SH-SY5Y (cell line): ENCODE measurements at regions not wholly inside any gene's neighbourhood (a gene's known extent, or its start where the extent isn't known, plus 50 kb on each side); places are given as distances from the start of the nearest gene placed in this dataset.

ENCODE experiments used
- GATA2 ChIP-seq: IDR thresholded peaks from 2 replicates; pipeline ENCODE4 v1.6.1; 2011; ENCODE audit warnings: mild to moderate bottlenecking, low read depth, low read length
- GATA3 ChIP-seq: IDR thresholded peaks from 2 replicates; pipeline ENCODE4 v1.6.1; 2011; ENCODE audit warnings: low read depth, mild to moderate bottlenecking, low read length, moderate library complexity

GRCh38 chr6:87920245-87920644 lies 127.4 kb upstream of the SPACA1 start:
- TF ChIP-seq GATA2 (no peak), GATA3 (no peak)
